ENCODE measurements at regions not wholly inside any gene's neighbourhood (a gene's known extent, or its start where the extent isn't known, plus 50 kb on each side); places are given as distances from the start of the nearest gene placed in this dataset.

DNA sequence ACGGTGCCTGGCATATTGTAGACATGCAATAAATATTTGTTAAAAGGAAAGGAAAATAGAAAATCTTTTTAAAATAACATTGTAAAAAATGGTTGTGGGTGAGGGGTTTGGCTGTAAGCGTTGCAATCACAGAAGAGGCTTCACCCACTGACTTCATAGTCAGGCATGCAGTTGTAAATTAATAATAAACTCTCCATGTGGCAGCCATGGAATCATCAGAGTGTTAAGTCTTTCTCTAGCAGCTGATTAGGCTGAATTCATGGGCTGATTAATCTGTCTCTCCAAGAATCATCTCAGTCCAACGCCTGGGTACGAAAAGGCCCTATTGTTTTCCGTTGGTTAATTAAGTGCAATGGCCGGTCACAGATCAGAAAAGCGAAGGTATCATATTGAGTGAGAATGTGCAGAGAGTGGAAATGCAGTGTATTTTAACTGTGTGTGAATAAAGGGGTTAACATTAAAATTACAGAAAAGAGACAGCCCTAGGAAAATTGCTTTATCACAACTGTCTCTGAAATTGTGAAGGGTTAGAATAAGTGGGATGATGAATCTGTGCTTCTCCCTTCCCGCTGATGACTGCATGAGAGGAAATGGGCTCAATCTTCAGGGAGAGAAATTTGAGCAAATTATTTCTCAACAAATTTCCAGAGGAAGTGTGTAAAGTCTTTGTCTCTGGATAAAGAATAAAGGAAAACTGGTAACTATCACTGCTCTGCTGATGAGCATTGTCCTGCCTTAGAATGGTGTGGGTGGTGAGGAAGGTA, 269.0 kb downstream of the FAM76B start:
- TF ChIP-seq CTCF (IDR thresholded peaks at IDR 0.05) (no peak), POLR2A (IDR thresholded peaks at IDR 0.05) (no peak), EP300 (IDR thresholded peaks at IDR 0.05; ENCODE audit: low read depth) (no peak)

All from transverse colon (tissue), 3 donors.